GM21528 (cell line): ENCODE measurements at regions not wholly inside any gene's neighbourhood (a gene's known extent, or its start where the extent isn't known, plus 50 kb on each side); places are given as distances from the start of the nearest gene placed in this dataset.

Source experiments
- ATAC-seq: cut with Tn5 transposase; IDR thresholded peaks from one replicate; pipeline ENCODE4 v1.9.1; 2021; ENCODE audit warnings: mild to moderate bottlenecking, moderate library complexity; ENCODE audit not compliant: unreplicated experiment, low FRiP score

- no peak for ATAC-seq
These were observed 297.9 kb downstream of the OTOL1 start for GRCh38 chr3:161794551-161794950.

- no peak for ATAC-seq
These were observed 299.7 kb downstream of the OTOL1 start for GRCh38 chr3:161796312-161796711.

- no peak for ATAC-seq
These were observed 300.2 kb downstream of the OTOL1 start for GRCh38 chr3:161796780-161797179.

- ATAC-seq, result no peak
These were observed 301.4 kb downstream of the OTOL1 start for GRCh38 chr3:161798016-161798415.

- ATAC-seq, result no peak
These were observed 304.5 kb downstream of the OTOL1 start for GRCh38 chr3:161800985-161801559.

GRCh38 chr3:161818106-161818505 is 321.5 kb downstream of the OTOL1 start:
- ATAC-seq, result no peak

GRCh38 chr3:161821591-161821990 is 325.0 kb downstream of the OTOL1 start:
- ATAC-seq, result peak; percentile 55

GRCh38 chr3:161822291-161822690 is 325.7 kb downstream of the OTOL1 start:
- no peak for ATAC-seq

- ATAC-seq, result no peak
These were observed 327.3 kb downstream of the OTOL1 start for GRCh38 chr3:161823910-161824309.

- no peak for ATAC-seq
These were observed 341.4 kb downstream of the OTOL1 start for GRCh38 chr3:161838021-161838420.

- ATAC-seq, result no peak
These were observed 351.8 kb downstream of the OTOL1 start for GRCh38 chr3:161848376-161848775.

- peak; percentile 86 for ATAC-seq
These were observed 355.4 kb downstream of the OTOL1 start for GRCh38 chr3:161851941-161852566.

- ATAC-seq, result no peak
These were observed 356.1 kb downstream of the OTOL1 start for GRCh38 chr3:161852744-161853143.

- ATAC-seq, result peak; percentile 61
These were observed 357.7 kb downstream of the OTOL1 start for GRCh38 chr3:161854232-161854771.

- no peak for ATAC-seq
These were observed 362.4 kb downstream of the OTOL1 start for GRCh38 chr3:161859057-161859456.

- ATAC-seq, result no peak
These were observed 363.4 kb downstream of the OTOL1 start for GRCh38 chr3:161859865-161860450.

GRCh38 chr3:161863775-161864174 is 367.2 kb downstream of the OTOL1 start:
- ATAC-seq, result no peak

GRCh38 chr3:161866176-161866575 is 369.6 kb downstream of the OTOL1 start:
- ATAC-seq, result no peak

- no peak for ATAC-seq
These were observed 378.9 kb downstream of the OTOL1 start for GRCh38 chr3:161875483-161875882.

GRCh38 chr3:161879470-161879869 is 382.9 kb downstream of the OTOL1 start:
- no peak for ATAC-seq

- ATAC-seq, result no peak
These were observed 388.2 kb downstream of the OTOL1 start for GRCh38 chr3:161884830-161885229.

- no peak for ATAC-seq
These were observed 393.6 kb downstream of the OTOL1 start for GRCh38 chr3:161890147-161890625.
